HG02870 (cell line): ENCODE measurements at regions not wholly inside any gene's neighbourhood (a gene's known extent, or its start where the extent isn't known, plus 50 kb on each side); places are given as distances from the start of the nearest gene placed in this dataset.
"Not testable (repeated sequence)": the region's sequence is repeated elsewhere in the genome, so short reads cannot be mapped to it uniquely, and the experiment has no call there.

Experiments used
- ATAC-seq: cut with Tn5 transposase; IDR thresholded peaks from one replicate; pipeline ENCODE4 v1.9.1; 2021; ENCODE audit warnings: mild to moderate bottlenecking, moderate library complexity; ENCODE audit not compliant: unreplicated experiment

GRCh38 chrX:40996886-40997530 lies 88.2 kb upstream of the USP9X start:
- ATAC-seq: no peak

DNA sequence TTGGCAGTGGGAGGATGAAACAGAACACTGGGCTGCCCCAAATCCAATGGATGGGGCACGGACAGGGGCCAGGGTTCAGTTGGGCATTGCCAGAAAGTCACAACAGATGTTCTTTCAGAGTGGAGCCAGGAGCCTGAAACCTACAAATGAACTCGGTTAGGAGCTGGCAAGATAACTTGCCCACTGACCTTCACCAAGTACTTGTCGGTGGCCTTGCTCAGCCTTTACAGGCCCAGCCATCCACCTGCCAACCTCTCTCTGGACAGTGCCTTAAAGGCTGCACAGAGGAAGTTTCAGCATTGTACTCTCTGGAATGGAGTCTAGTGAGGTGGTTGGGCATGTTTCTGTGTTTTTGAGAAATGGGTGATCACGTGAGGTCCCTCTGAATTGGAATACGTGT lies 87.1 kb upstream of the USP9X start:
- ATAC-seq: no peak

DNA sequence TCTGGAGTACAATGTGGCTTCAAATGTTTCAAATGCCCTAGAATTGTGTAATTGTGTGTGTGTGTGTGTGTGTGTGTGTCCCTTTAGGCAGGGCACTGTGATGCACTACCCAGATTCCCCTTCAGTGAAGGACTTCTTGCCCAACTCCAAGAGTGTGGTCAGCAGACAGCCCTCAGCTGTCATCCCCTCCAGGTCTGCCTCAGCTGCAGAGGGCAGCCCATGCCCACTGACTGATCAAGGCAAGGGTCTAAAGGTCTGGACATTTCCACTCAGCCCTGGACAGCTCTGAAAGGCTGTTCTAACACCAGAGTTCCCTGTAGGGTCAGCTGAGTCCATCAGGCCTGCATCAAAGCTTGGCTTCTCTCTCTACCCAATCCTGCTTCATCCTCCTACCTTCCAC lies 83.9 kb upstream of the USP9X start:
- no peak for ATAC-seq

DNA sequence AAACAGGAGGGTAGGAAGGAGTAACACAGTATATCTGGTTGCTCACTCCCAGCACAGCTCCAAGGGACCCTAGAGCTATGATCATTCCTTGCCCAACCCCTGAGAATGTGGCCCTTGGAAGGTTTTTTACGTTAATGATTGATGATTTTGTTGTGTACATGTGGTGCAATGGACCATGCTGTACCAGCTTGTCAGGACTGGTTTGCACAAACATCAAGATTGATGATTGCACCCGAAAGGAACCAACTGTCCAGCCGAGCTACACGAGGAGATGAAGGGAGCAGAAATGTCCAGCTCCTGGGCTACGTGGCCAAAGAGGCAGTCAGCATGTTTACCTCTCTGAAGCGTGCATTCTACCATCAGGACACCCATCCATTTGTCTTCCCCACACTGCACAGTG lies 83.2 kb upstream of the USP9X start:
- ATAC-seq: no peak

GRCh38 chrX:41003506-41004270 lies 81.6 kb upstream of the USP9X start:
- no peak for ATAC-seq

- no peak for ATAC-seq
Observed at GRCh38 chrX:41005445-41005992, 79.7 kb upstream of the USP9X start.

- ATAC-seq: no peak
Observed at GRCh38 chrX:41009850-41010846, 75.1 kb upstream of the USP9X start.

DNA sequence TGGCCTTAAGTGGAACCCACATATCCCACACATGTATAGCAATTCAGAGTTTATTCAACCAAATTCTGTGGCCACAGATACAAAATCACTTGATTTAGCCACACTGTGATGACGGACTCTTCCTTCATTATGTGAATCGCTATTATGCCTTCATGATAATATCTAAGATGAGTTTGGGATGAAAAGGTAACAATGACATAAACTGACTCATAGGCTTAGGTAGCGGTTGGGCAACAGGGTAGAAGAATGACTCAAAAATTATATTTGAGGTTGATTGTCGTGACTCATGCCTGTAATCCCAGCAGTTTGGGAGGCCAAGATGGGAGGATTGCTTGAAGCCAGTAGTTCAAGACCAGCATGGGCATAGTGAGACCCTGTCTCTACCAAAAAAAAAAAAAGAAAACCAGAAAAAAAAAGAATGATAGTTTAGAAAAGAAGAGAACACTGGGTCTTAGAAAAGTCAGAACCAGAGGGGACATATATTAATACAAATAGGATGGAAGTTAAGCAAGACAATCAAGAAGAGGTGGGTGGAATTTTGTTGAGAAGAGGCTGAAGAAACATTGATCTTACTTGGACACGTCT lies 70.4 kb upstream of the USP9X start:
- ATAC-seq: no peak

GRCh38 chrX:41017785-41018184 lies 67.5 kb upstream of the USP9X start:
- not testable (repeated sequence) for ATAC-seq

GRCh38 chrX:41018391-41019040 lies 66.7 kb upstream of the USP9X start:
- not testable (repeated sequence) for ATAC-seq

DNA sequence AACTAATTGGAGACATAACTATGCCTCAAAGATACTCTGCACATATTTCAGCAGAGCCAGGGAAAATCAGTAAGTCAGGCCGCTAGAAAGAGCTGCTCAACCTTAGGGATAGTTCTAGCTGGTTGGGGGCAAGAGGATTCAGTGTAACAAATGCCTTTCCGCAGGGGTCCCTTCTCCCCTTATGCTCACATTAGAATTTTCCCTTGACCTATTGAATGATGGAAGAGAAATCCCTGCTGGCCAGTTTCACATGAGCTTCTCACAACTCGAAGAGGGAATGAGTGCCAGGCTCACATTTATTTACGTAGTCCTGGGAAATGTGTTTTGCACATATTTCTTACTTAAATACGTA lies 66.2 kb upstream of the USP9X start:
- no peak for ATAC-seq

DNA sequence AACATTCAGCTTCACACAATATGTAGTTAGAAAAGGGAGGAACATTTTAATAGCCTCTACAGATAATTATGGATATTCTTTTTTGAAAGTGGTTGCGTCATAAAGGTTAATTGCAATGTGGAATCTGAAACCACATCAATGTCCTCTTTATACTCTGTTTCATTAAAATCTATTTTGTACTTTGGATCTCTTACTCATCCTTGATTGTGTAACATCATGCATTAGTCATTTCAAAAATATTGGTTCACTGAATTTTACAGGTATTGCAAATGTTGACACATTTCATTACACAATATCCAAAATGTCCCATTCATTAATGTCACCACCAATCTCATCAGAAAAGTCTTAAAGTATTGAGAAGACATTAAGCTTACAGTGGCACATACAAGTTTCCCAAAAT lies 62.7 kb upstream of the USP9X start:
- ATAC-seq: no peak

DNA sequence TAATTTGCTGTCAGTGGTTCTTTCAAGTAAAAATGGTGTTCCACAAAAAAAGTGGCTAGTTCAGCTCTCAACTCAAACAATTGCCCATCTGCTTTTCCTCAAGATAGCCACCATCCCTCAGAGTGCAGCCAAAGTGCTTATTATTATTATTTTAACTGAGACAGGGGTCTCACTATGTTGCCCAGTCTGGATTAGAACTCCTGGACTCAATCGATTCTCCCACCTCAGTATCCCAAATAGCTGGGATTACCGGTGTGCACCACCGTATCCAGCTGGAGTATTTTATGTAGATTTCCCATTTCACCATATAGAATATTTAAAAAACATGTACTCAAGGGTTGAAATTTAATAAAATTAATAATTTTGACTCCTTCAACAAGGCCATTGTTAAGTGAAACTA lies 62.1 kb upstream of the USP9X start:
- ATAC-seq: no peak

DNA sequence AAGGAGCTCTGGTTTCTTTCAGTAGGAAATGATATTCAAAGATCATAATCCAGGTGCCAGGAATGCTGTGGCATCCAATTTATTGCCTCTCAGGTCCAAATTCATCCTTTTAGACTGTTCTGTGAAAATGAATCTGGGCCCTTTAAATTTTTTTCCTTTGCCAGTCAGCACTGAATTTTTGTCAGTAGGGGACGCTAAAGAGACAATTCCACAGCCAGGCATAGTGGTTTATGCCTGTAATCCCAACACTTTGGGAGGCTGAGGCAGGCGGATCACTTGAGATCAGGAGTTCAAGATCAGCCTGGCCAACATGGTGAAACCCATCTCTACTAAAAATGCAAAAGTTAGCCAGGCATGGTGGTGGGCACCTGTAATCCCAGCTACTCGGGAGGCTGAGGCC lies 60.9 kb upstream of the USP9X start:
- not testable (repeated sequence) for ATAC-seq

DNA sequence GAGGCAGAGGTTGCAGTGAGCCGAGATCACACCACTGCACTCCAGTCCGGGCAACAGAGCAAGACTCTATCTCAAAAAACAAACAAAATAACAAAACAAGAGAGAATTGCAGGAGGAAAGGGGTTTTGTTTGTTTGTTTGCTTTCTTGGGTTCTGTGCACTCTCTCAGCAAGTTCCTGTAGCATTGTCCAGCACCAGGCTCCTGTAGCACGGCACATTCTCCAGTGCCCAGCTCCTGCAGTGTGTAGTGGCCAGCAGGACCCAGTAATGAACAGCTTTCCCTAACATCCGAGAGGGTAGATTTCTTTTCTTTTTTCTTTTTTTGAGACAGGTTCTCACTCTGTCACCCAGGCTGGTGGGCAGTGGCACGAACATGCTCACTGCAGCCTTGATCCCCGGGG lies 60.5 kb upstream of the USP9X start:
- ATAC-seq: no peak

- no peak for ATAC-seq
Observed at GRCh38 chrX:41025926-41026701, 59.1 kb upstream of the USP9X start.

DNA sequence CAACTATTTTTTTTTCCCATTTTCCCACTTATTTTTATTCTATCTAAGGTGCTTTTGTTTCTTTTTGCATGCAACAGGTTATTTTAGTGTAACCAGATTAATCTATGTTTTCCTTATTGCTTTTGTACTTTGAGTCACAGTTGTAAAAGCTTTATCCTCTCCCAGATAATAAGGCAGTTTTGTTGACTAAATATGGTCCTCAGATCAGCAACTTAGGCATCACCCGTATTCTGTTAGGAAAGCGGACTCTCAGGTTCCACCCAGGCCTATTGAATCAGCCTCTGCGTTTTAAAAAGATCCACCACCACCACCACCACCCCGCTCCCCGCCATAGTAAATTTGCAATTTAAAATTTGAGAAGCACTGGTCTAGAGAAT lies 58.6 kb upstream of the USP9X start:
- no peak for ATAC-seq

GRCh38 chrX:41029332-41029731 lies 55.9 kb upstream of the USP9X start:
- ATAC-seq: no peak

DNA sequence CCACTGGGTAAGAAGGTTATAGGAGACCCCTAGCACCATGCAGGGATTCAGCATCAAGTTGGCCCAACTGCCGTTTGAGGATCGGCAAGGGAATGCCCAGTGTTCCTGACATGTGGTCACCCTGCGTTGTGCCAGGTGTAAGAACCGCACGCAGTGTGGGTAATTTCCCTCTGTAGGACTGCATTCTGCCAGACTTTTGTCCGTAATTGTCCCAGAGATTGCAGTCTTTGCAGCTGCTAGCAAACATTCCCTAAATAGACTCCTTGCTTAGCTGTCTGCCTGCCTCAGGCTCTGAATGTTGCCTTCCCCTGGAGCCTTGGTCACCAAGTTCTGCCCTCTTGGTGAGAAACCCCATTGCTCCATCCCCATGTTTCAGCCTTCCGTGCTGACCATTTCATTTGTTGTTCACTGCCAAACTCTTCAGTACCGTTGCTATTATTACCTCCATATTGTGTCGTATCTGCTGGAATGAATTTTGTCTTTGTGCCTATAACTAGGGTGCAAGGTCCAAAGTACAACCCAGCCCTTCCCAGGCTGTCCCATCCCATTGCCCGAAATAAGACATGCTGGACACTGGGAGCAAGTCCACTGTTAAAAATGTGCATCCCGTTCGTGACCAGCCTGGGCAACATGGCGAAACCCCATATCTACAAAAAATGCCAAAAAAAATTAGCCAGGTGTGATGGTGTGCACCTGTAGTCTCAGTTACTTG lies 53.8 kb upstream of the USP9X start:
- ATAC-seq: no peak
